ENCODE measurements at regions not wholly inside any gene's neighbourhood (a gene's known extent, or its start where the extent isn't known, plus 50 kb on each side); places are given as distances from the start of the nearest gene placed in this dataset.

DNA sequence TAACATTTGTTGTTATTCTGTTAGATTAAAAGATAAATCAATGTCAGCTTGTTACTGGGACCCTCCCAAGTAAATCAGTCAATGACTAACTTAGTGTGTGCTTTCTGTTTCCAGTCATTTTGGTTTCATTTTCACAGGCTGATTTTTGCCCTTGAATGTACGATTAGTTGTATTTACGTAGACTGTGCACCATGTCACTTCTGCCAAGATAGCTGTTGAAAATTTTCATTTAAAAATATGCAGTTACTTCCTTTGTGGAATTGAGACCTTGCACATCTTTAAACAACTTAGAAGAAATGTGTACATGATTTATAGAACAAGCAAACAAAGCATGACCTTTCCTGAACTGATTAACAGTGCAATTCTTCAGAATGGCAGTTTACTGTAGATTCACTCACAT is 944.8 kb upstream of the CITED2 start:
- H3K27me3 ChIP-seq (replicated peaks in 1 of 2; ENCODE audit: control insufficient read depth in 2 of 2, extremely low read depth in 1 of 2, insufficient read depth in 2 of 2, low read length in 1 of 2) = no peaks in the 10 kb centered on the region
- H3K4me3 ChIP-seq (ENCODE audit: control insufficient read depth in 1 of 2, extremely low read depth in 1 of 2, low read length in 1 of 2) = no peak overlapping the region
- DNase-seq (no peak), ATAC-seq (replicated peaks in 1 of 4) (no peak)
- no peak overlapping the region for H3K4me3 Mint-ChIP-seq
- WGBS (ENCODE audit: insufficient coverage) = 70% methylated on average over 2 of the region's 2 CpGs
- ChIA-PET POLR2A (no interaction called here), CTCF (no interaction called here)
- H3K36me3 Mint-ChIP-seq = no peaks in the 10 kb centered on the region
- peaks cover 0 to 3% (median 2%) of the 10 kb centered on the region in 3 donors for H3K4me1 Mint-ChIP-seq
- no peaks in the 10 kb centered on the region for H3K9me3 Mint-ChIP-seq
- no peak overlapping the region for H3K27ac ChIP-seq (ENCODE audit: low read length)
- H3K27me3 Mint-ChIP-seq = no peaks in the 10 kb centered on the region
- H3K27ac Mint-ChIP-seq = no peak overlapping the region
- H3K36me3 ChIP-seq (ENCODE audit: control insufficient read depth in 2 of 2, extremely low read depth in 1 of 2, insufficient read depth in 1 of 2, low read length in 1 of 2) = no peaks in the 10 kb centered on the region
- H3K4me1 ChIP-seq (ENCODE audit: control insufficient read depth in 1 of 2, extremely low read depth in 1 of 2, insufficient read depth in 2 of 2, low read length in 2 of 2) = no peaks in the 10 kb centered on the region
- H3K9me3 ChIP-seq = no peaks in the 10 kb centered on the region

- no peaks in the 10 kb centered on the region for H3K36me3 ChIP-seq (ENCODE audit: control insufficient read depth in 2 of 2, extremely low read depth in 1 of 2, insufficient read depth in 1 of 2, low read length in 1 of 2)
- H3K4me1 ChIP-seq (ENCODE audit: control insufficient read depth in 1 of 2, extremely low read depth in 1 of 2, insufficient read depth in 2 of 2, low read length in 2 of 2) = no peaks in the 10 kb centered on the region
- Mint-ChIP-seq H3K4me3 (no peak overlapping the region), H3K9me3 (peaks cover 0 to 6% (median 0%) of the 10 kb centered on the region in 3 donors), H3K27me3 (no peaks in the 10 kb centered on the region), H3K4me1 (peaks cover 0 to 3% (median 2%) of the 10 kb centered on the region in 3 donors), H3K27ac (no peak overlapping the region), H3K36me3 (no peaks in the 10 kb centered on the region)
- no peak for ATAC-seq (replicated peaks in 1 of 4)
- no peak for DNase-seq
- WGBS (ENCODE audit: insufficient coverage) = no CpG with 5 or more reads among the region's 3 CpGs
- no peak overlapping the region for H3K4me3 ChIP-seq (ENCODE audit: control insufficient read depth in 1 of 2, extremely low read depth in 1 of 2, low read length in 1 of 2)
- no peaks in the 10 kb centered on the region for H3K9me3 ChIP-seq
- H3K27ac ChIP-seq (ENCODE audit: low read length) = no peak overlapping the region
- CTCF ChIA-PET = no interaction called here
- POLR2A ChIA-PET = no interaction called here
- no peaks in the 10 kb centered on the region for H3K27me3 ChIP-seq (replicated peaks in 1 of 2; ENCODE audit: control insufficient read depth in 2 of 2, extremely low read depth in 1 of 2, insufficient read depth in 2 of 2, low read length in 1 of 2)
Measured at GRCh38 chr6:140318408-140318807, 944.0 kb upstream of the CITED2 start.

GRCh38 chr6:140317950-140318349 is 943.5 kb upstream of the CITED2 start:
- Histone ChIP-seq H3K4me1 (ENCODE audit: control insufficient read depth in 1 of 2, extremely low read depth in 1 of 2, insufficient read depth in 2 of 2, low read length in 2 of 2) (no peaks in the 10 kb centered on the region), H3K27me3 (replicated peaks in 1 of 2; ENCODE audit: control insufficient read depth in 2 of 2, extremely low read depth in 1 of 2, insufficient read depth in 2 of 2, low read length in 1 of 2) (no peaks in the 10 kb centered on the region), H3K4me3 (ENCODE audit: control insufficient read depth in 1 of 2, extremely low read depth in 1 of 2, low read length in 1 of 2) (no peak overlapping the region), H3K36me3 (ENCODE audit: control insufficient read depth in 2 of 2, extremely low read depth in 1 of 2, insufficient read depth in 1 of 2, low read length in 1 of 2) (no peaks in the 10 kb centered on the region), H3K9me3 (no peaks in the 10 kb centered on the region), H3K27ac (ENCODE audit: low read length) (no peak overlapping the region)
- no peak for ATAC-seq (replicated peaks in 1 of 4)
- no peaks in the 10 kb centered on the region for H3K36me3 Mint-ChIP-seq
- H3K9me3 Mint-ChIP-seq = peaks cover 0 to 7% (median 0%) of the 10 kb centered on the region in 3 donors
- no peaks in the 10 kb centered on the region for H3K27me3 Mint-ChIP-seq
- no peak for DNase-seq
- POLR2A ChIA-PET = no interaction called here
- no CpG with 5 or more reads among the region's 2 CpGs for WGBS (ENCODE audit: insufficient coverage)
- H3K4me1 Mint-ChIP-seq = peaks cover 0 to 3% (median 2%) of the 10 kb centered on the region in 3 donors
- no peak overlapping the region for H3K27ac Mint-ChIP-seq
- no peak overlapping the region for H3K4me3 Mint-ChIP-seq
- CTCF ChIA-PET = no interaction called here

GRCh38 chr6:140316966-140317365 is 942.5 kb upstream of the CITED2 start:
- no peaks in the 10 kb centered on the region for H3K27me3 Mint-ChIP-seq
- ChIA-PET CTCF (no interaction called here), POLR2A (no interaction called here)
- peaks cover 0 to 3% (median 2%) of the 10 kb centered on the region in 3 donors for H3K4me1 Mint-ChIP-seq
- H3K4me3 Mint-ChIP-seq = no peak overlapping the region
- H3K27ac Mint-ChIP-seq = no peak overlapping the region
- 67% methylated on average over 1 of the region's 4 CpGs for WGBS (ENCODE audit: insufficient coverage)
- H3K4me3 ChIP-seq (ENCODE audit: control insufficient read depth in 1 of 2, extremely low read depth in 1 of 2, low read length in 1 of 2) = no peak overlapping the region
- H3K27ac ChIP-seq (ENCODE audit: low read length) = no peak overlapping the region
- H3K9me3 Mint-ChIP-seq = peaks cover 0 to 7% (median 0%) of the 10 kb centered on the region in 3 donors
- no peaks in the 10 kb centered on the region for H3K36me3 Mint-ChIP-seq
- no peaks in the 10 kb centered on the region for H3K4me1 ChIP-seq (ENCODE audit: control insufficient read depth in 1 of 2, extremely low read depth in 1 of 2, insufficient read depth in 2 of 2, low read length in 2 of 2)
- no peaks in the 10 kb centered on the region for H3K36me3 ChIP-seq (ENCODE audit: control insufficient read depth in 2 of 2, extremely low read depth in 1 of 2, insufficient read depth in 1 of 2, low read length in 1 of 2)
- H3K27me3 ChIP-seq (replicated peaks in 1 of 2; ENCODE audit: control insufficient read depth in 2 of 2, extremely low read depth in 1 of 2, insufficient read depth in 2 of 2, low read length in 1 of 2) = no peaks in the 10 kb centered on the region
- DNase-seq (no peak), ATAC-seq (replicated peaks in 1 of 4) (no peak)
- no peaks in the 10 kb centered on the region for H3K9me3 ChIP-seq

GRCh38 chr6:140314682-140315081 is 940.2 kb upstream of the CITED2 start:
- DNase-seq (no peak), ATAC-seq (replicated peaks in 1 of 4) (no peak)
- H3K27me3 Mint-ChIP-seq = no peaks in the 10 kb centered on the region
- H3K27me3 ChIP-seq (replicated peaks in 1 of 2; ENCODE audit: control insufficient read depth in 2 of 2, extremely low read depth in 1 of 2, insufficient read depth in 2 of 2, low read length in 1 of 2) = no peaks in the 10 kb centered on the region
- no peaks in the 10 kb centered on the region for H3K4me1 ChIP-seq (ENCODE audit: control insufficient read depth in 1 of 2, extremely low read depth in 1 of 2, insufficient read depth in 2 of 2, low read length in 2 of 2)
- H3K4me3 Mint-ChIP-seq = no peak overlapping the region
- no peak overlapping the region for H3K27ac ChIP-seq (ENCODE audit: low read length)
- ChIA-PET CTCF (interaction anchor here in 1 of 2 donors (0.5 kb wide), 1 partner anchor 560 kb away, joined by 7 read pairs; no protein-coding TSS in a partner anchor), POLR2A (no interaction called here)
- no peaks in the 10 kb centered on the region for H3K36me3 ChIP-seq (ENCODE audit: control insufficient read depth in 2 of 2, extremely low read depth in 1 of 2, insufficient read depth in 1 of 2, low read length in 1 of 2)
- no peaks in the 10 kb centered on the region for H3K36me3 Mint-ChIP-seq
- H3K4me1 Mint-ChIP-seq = no peaks in the 10 kb centered on the region
- no CpG with 5 or more reads among the region's 2 CpGs for WGBS (ENCODE audit: insufficient coverage)
- no peak overlapping the region for H3K27ac Mint-ChIP-seq
- no peaks in the 10 kb centered on the region for H3K9me3 ChIP-seq
- no peak overlapping the region for H3K4me3 ChIP-seq (ENCODE audit: control insufficient read depth in 1 of 2, extremely low read depth in 1 of 2, low read length in 1 of 2)
- H3K9me3 Mint-ChIP-seq = peaks cover 0 to 7% (median 0%) of the 10 kb centered on the region in 3 donors

DNA sequence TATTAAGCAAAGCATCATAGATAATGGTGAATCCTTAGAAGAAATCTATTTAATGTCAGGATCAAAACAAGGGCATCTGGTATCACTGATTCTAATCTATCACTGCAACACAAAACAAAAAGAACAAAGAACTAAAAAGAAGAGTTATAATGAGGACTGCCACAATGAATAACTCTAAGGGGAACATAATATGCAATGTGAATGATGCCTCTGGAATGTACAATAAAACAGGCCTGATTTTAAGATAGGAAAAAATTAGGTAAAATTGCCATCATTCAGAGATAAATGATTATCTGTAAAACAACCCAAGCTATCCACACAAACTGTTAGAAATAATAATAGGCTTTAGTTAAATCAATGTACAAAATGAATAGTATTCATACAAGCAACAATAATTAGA is 936.7 kb upstream of the CITED2 start:
- DNase-seq = no peak
- no peaks in the 10 kb centered on the region for H3K4me1 Mint-ChIP-seq

GRCh38 chr6:140303218-140303949 is 928.9 kb upstream of the CITED2 start:
- DNase-seq (no peak), ATAC-seq (replicated peaks in 1 of 4) (no peak)
- Histone ChIP-seq H3K4me3 (ENCODE audit: control insufficient read depth in 1 of 2, extremely low read depth in 1 of 2, low read length in 1 of 2) (no peak overlapping the region), H3K27ac (ENCODE audit: low read length) (no peak overlapping the region), H3K36me3 (ENCODE audit: control insufficient read depth in 2 of 2, extremely low read depth in 1 of 2, insufficient read depth in 1 of 2, low read length in 1 of 2) (no peaks in the 10 kb centered on the region), H3K9me3 (no peaks in the 10 kb centered on the region), H3K4me1 (ENCODE audit: control insufficient read depth in 1 of 2, extremely low read depth in 1 of 2, insufficient read depth in 2 of 2, low read length in 2 of 2) (no peaks in the 10 kb centered on the region), H3K27me3 (replicated peaks in 1 of 2; ENCODE audit: control insufficient read depth in 2 of 2, extremely low read depth in 1 of 2, insufficient read depth in 2 of 2, low read length in 1 of 2) (peaks cover 0 to 3% of the 10 kb centered on the region in 2 experiments)
- H3K4me1 Mint-ChIP-seq = no peaks in the 10 kb centered on the region
- H3K27ac Mint-ChIP-seq = no peak overlapping the region
- H3K36me3 Mint-ChIP-seq = no peaks in the 10 kb centered on the region
- 69% methylated on average over 6 of the region's 8 CpGs for WGBS (ENCODE audit: insufficient coverage)
- CTCF ChIA-PET = no interaction called here
- POLR2A ChIA-PET = no interaction called here
- no peaks in the 10 kb centered on the region for H3K9me3 Mint-ChIP-seq
- no peak overlapping the region for H3K4me3 Mint-ChIP-seq
- peaks cover 0 to 5% of the 10 kb centered on the region in 2 donors for H3K27me3 Mint-ChIP-seq

More for the DNA sequence above, 936.7 kb upstream of the CITED2 start:
- no peaks in the 10 kb centered on the region for H3K27me3 ChIP-seq (replicated peaks in 1 of 2; ENCODE audit: control insufficient read depth in 2 of 2, extremely low read depth in 1 of 2, insufficient read depth in 2 of 2, low read length in 1 of 2)
- ATAC-seq (replicated peaks in 1 of 4) = no peak
- ChIA-PET CTCF (no interaction called here), POLR2A (no interaction called here)
- H3K9me3 ChIP-seq = no peaks in the 10 kb centered on the region
- Mint-ChIP-seq H3K36me3 (no peaks in the 10 kb centered on the region), H3K27me3 (no peaks in the 10 kb centered on the region), H3K9me3 (peaks cover 0 to 7% (median 0%) of the 10 kb centered on the region in 3 donors), H3K4me3 (no peak overlapping the region), H3K27ac (no peak overlapping the region)
- no peak overlapping the region for H3K4me3 ChIP-seq (ENCODE audit: control insufficient read depth in 1 of 2, extremely low read depth in 1 of 2, low read length in 1 of 2)
- H3K27ac ChIP-seq (ENCODE audit: low read length) = no peak overlapping the region
- H3K4me1 ChIP-seq (ENCODE audit: control insufficient read depth in 1 of 2, extremely low read depth in 1 of 2, insufficient read depth in 2 of 2, low read length in 2 of 2) = no peaks in the 10 kb centered on the region
- H3K36me3 ChIP-seq (ENCODE audit: control insufficient read depth in 2 of 2, extremely low read depth in 1 of 2, insufficient read depth in 1 of 2, low read length in 1 of 2) = no peaks in the 10 kb centered on the region

Data from T-cell (primary cell).